K562 (cell line): ENCODE measurements at regions not wholly inside any gene's neighbourhood (a gene's known extent, or its start where the extent isn't known, plus 50 kb on each side); places are given as distances from the start of the nearest gene placed in this dataset.

ENCODE experiments used
- ATAC-seq: fragments of 200-7000 bp; cut with Tn5 transposase; 3 replicates; pipeline ENCODE4 v1.9.1; 2020; ENCODE audit warnings: moderate library complexity
- BruUV-seq: library from RNA; stranded (reverse); fragments of 400-500 nt; replicated peaks from 2 replicates; lab custom pipeline; 2021; lab: Mats Ljungman, UMichigan
- CTCF ChIA-PET: fragments of 300-600 bp; formaldehyde crosslinking; extraction: SDS; loops from one replicate; lab custom pipeline; 2021; ENCODE audit warnings: low intra/inter-chr PET ratio; lab: Yijun Ruan, JAX
- POLR2A ChIA-PET: fragments of 300-600, 350-650 bp; sonication (Branson Sonifier 250); formaldehyde crosslinking; extraction: SDS; loops from one replicate; lab custom pipeline; 2021; ENCODE audit warnings: antibody characterized with exemption, inconsistent platforms; lab: Yijun Ruan, JAX
- DNase-seq, 4 experiments: peaks; one replicate each; pipeline versions ENCODE4 v3.0.0 to v3.0.0-alpha.2; 2011 to 2018; ENCODE audit warnings: low spot score in 3 of 4, mixed read lengths in 3 of 4; ENCODE audit errors: extremely low read depth in 1 of 4
- FAIRE-seq: peaks from 2 replicates; lab custom pipeline; 2011; peaks lifted over from hg19 to GRCh38; lab: Jason Lieb, UNC
- H2AFZ ChIP-seq: 2 replicates; pipeline ENCODE4 v1.6.0; 2011; ENCODE audit warnings: low read depth, low read length, control low read depth, inconsistent platforms
- H3K27ac ChIP-seq: fragments of 200-600 bp; 3 replicates; pipeline ENCODE4 v1.8.0; 2011; ENCODE audit warnings: low read depth, mild to moderate bottlenecking, control low read depth, inconsistent platforms, low read length, moderate library complexity, mixed read lengths; ENCODE audit errors: extremely low read depth
- H3K27me3 ChIP-seq, 2 experiments: fragments of 300-600 bp in 1 of 2; 2 replicates in 1 of 2; 3 replicates in 1 of 2; pipeline versions ENCODE4 v1.6.0 to v1.8.0; 2011; ENCODE audit warnings: inconsistent platforms in 2 of 2, low read length in 2 of 2, mild to moderate bottlenecking in 1 of 2, mixed read lengths in 1 of 2, moderate library complexity in 1 of 2; ENCODE audit not compliant: control insufficient read depth in 2 of 2, insufficient read depth in 2 of 2
- H3K36me3 ChIP-seq: fragments of 300-600 bp; 3 replicates; pipeline ENCODE4 v1.8.0; 2011; ENCODE audit warnings: mild to moderate bottlenecking, low read length, inconsistent platforms; ENCODE audit not compliant: control insufficient read depth, insufficient read depth
- H3K4me1 ChIP-seq, 2 experiments: fragments of 200-600 bp in 1 of 2; replicated peaks in 1 of 2; 2 replicates in 1 of 2; 3 replicates in 1 of 2; pipeline versions ENCODE4 v1.5.1 to v1.8.0; 2011; ENCODE audit warnings: inconsistent platforms in 2 of 2, low read length in 2 of 2, mild to moderate bottlenecking in 1 of 2, mixed read lengths in 1 of 2, moderate library complexity in 1 of 2; ENCODE audit not compliant: control insufficient read depth in 2 of 2, insufficient read depth in 2 of 2
- H3K4me2 ChIP-seq: 2 replicates; pipeline ENCODE4 v1.6.1; 2011; ENCODE audit warnings: low read length, control low read depth, inconsistent platforms, mixed read lengths; ENCODE audit not compliant: insufficient read depth
- H3K4me3 ChIP-seq: fragments of 200-600 bp; sonication (generic), shearing (Covaris generic); 2 replicates; pipeline ENCODE4 v1.5.1; 2016; ENCODE audit warnings: control low read depth, inconsistent platforms
- H3K79me2 ChIP-seq: fragments of 200-600 bp; 3 replicates; pipeline ENCODE4 v1.8.0; 2011; ENCODE audit warnings: low read length, inconsistent platforms; ENCODE audit not compliant: control insufficient read depth, insufficient read depth
- H3K9ac ChIP-seq, 2 experiments: 2 replicates each; pipeline versions ENCODE4 v1.6.0 to v1.6.1; 2011; ENCODE audit warnings: low read depth in 2 of 2, low read length in 2 of 2, control low read depth in 1 of 2, inconsistent platforms in 1 of 2, mild to moderate bottlenecking in 1 of 2, mixed read lengths in 1 of 2; ENCODE audit not compliant: insufficient read depth in 1 of 2
- H3K9me1 ChIP-seq: one replicate; pipeline ENCODE4 v1.6.0; 2011; ENCODE audit warnings: inconsistent platforms, mild to moderate bottlenecking, low read length, moderate library complexity; ENCODE audit not compliant: control insufficient read depth, insufficient read depth
- H3K9me3 ChIP-seq: replicated peaks from 2 replicates; pipeline ENCODE4 v1.5.1; 2011; ENCODE audit warnings: low read depth, low read length, inconsistent platforms; ENCODE audit not compliant: control insufficient read depth, insufficient read depth
- H4K20me1 ChIP-seq: replicated peaks from 2 replicates; pipeline ENCODE4 v1.6.1; 2011; ENCODE audit warnings: low read length, inconsistent platforms, mixed read lengths; ENCODE audit not compliant: control insufficient read depth, insufficient read depth
- BCL6 ChIP-seq: fragments of 250-450 bp; sonication (Bioruptor Pico); IDR thresholded peaks from 2 replicates; pipeline ENCODE4 v1.4.0; 2020
- BCOR ChIP-seq: fragments of 450-650 bp; IDR thresholded peaks from 2 replicates; pipeline ENCODE4 v1.6.1; 2016
- FOXA3 ChIP-seq, 2 experiments: fragments of 450-650 bp in 1 of 2; sonication (generic) in 1 of 2; formaldehyde crosslinking; IDR thresholded peaks in 1 of 2; conservative IDR thresholded peaks in 1 of 2; 2 replicates each; pipeline versions ENCODE4 v1.4.0 to v1.8.0; 2020 to 2022; ENCODE audit warnings: mild to moderate bottlenecking in 2 of 2, missing genetic modification reagents in 1 of 2
- FOXK2 ChIP-seq, 2 experiments: fragments of 450-650 bp; IDR thresholded peaks in 1 of 2; conservative IDR thresholded peaks in 1 of 2; 2 replicates each; pipeline ENCODE4 v1.6.1; 2016; ENCODE audit warnings: low read depth in 2 of 2, mild to moderate bottlenecking in 1 of 2
- KAT7 ChIP-seq: sonication (generic); formaldehyde crosslinking; IDR thresholded peaks from 2 replicates; pipeline ENCODE4 v1.8.0; 2022; ENCODE audit warnings: missing genetic modification reagents, mild to moderate bottlenecking, borderline replicate concordance
- NCOA1 ChIP-seq: fragments of 450-650 bp; IDR thresholded peaks from 2 replicates; pipeline ENCODE4 v1.6.1; 2016; ENCODE audit warnings: low read depth
- RUNX1 ChIP-seq: sonication (generic); IDR thresholded peaks from 2 replicates; pipeline ENCODE4 v1.6.1; 2016; ENCODE audit warnings: antibody characterized with exemption, low read depth
- TAF1 ChIP-seq: IDR thresholded peaks from 2 replicates; pipeline ENCODE4 v1.6.1; 2011; ENCODE audit warnings: mild to moderate bottlenecking, low read length, moderate library complexity; ENCODE audit not compliant: insufficient read depth, control insufficient read depth, severe bottlenecking; ENCODE audit errors: extremely low read depth
- THRAP3 ChIP-seq: fragments of 450-650 bp; IDR thresholded peaks from 2 replicates; pipeline ENCODE4 v1.6.1; 2016; ENCODE audit warnings: mild to moderate bottlenecking, inconsistent platforms, borderline replicate concordance
- ZNF134 ChIP-seq: fragments of 250-450 bp; sonication (Bioruptor Pico); conservative IDR thresholded peaks from 2 replicates; pipeline ENCODE4 v1.4.0; 2020
- ZNF384 ChIP-seq: IDR thresholded peaks from 2 replicates; pipeline ENCODE4 v1.6.1; 2012; ENCODE audit warnings: low read depth, low read length, improper control_type of control experiment
- ZNF76 ChIP-seq: fragments of 250-450 bp; sonication (Bioruptor Pico); IDR thresholded peaks from 2 replicates; pipeline ENCODE4 v1.4.0; 2020; ENCODE audit warnings: mild to moderate bottlenecking, moderate library complexity, borderline replicate concordance
- ZNF830 ChIP-seq: fragments of 250-450 bp; sonication (Bioruptor Pico); IDR thresholded peaks from 2 replicates; pipeline ENCODE4 v1.5.0; 2021; ENCODE audit warnings: mild to moderate bottlenecking
- WGBS: fragments of 100-300 bp; shearing (Covaris generic); methylation state at CpG from one replicate; pipeline ENCODE4 v1.1.6; 2016; ENCODE audit warnings: low coverage, mixed read lengths; ENCODE audit not compliant: insufficient coverage; ENCODE audit errors: missing lambda C conversion rate; 5-methylcytosine and 5-hydroxymethylcytosine counted together
- in situ Hi-C: fragments of 300-500 bp; cut with MboI; formaldehyde crosslinking; loops from 4 replicates; pipeline ENCODE4 v1.15.0; 2018; ENCODE audit warnings: inconsistent platforms, mixed read lengths
- intact Hi-C: fragments of 100-400 bp; cut with micrococcal nuclease; formaldehyde crosslinking; loops from 2 replicates; pipeline ENCODE4 v1.14.2; 2022

- no peak for TF ChIP-seq ZNF384
- TF ChIP-seq ZNF134: no peak
- no peak for TF ChIP-seq ZNF76 (CRISPR knock-in tag)
- TF ChIP-seq KAT7 (CRISPR knock-in tag): no peak
- no peak for TF ChIP-seq BCL6 (CRISPR knock-in tag)
- no peak for TF ChIP-seq THRAP3
- TF ChIP-seq NCOA1: peak; percentile 77; the same call in 1 of the 2 replicates
- TF ChIP-seq, all 486 proteins: peak for 92
These were observed 75.5 kb upstream of the GATA6 start (continued) for GRCh38 chr18:22093731-22094357.

- ChIA-PET CTCF (no interaction called here), POLR2A (interaction anchor here (0.7 to 2.7 kb wide), 9 partner anchors 9 to 23 kb away, joined by 3 to 12 read pairs (median 3); no protein-coding TSS in a partner anchor)
- 0 out of 2 replicates have a peak, but pooled peaks have one; percentile 2 for TF ChIP-seq RUNX1
- no peak for TF ChIP-seq THRAP3
- TF ChIP-seq ZNF830 (CRISPR knock-in tag): no peak
- peak in 1 of 2 experiments; percentile 8; a peak in 1 of 4 replicates for TF ChIP-seq FOXK2 (conservative IDR thresholded peaks at IDR 0.05 in 1 of 2, IDR thresholded peaks at IDR 0.05 in 1 of 2; ENCODE audit: low read depth in 2 of 2)
- TF ChIP-seq BCOR: no peak
- TF ChIP-seq TAF1: peak; percentile 1
- peak in 1 of 2 experiments; percentile 49; a peak in 1 of 4 replicates for TF ChIP-seq FOXA3 (CRISPR knock-in tag; conservative IDR thresholded peaks at IDR 0.05 in 1 of 2, IDR thresholded peaks at IDR 0.05 in 1 of 2)
- intact Hi-C loops (loop anchor here (10.0 kb wide), 1 partner anchor 80 kb away; no protein-coding TSS in a partner anchor), in situ Hi-C loops (no loop called here)
- FAIRE-seq: no peak
- 3% methylated on average over 4 of the region's 4 CpGs for WGBS
- BruUV-seq: no TSS peak
- no peaks in the 10 kb centered on the region for H3K36me3 ChIP-seq
- no peaks in the 10 kb centered on the region for H3K9me1 ChIP-seq
- no peak overlapping the region for H3K4me3 ChIP-seq
- peak; percentile 60 for ATAC-seq
- H3K4me2 ChIP-seq: peak overlapping the region; percentile 62
- 0 out of 2 replicates have a peak overlapping the region, but pooled peaks have one; percentile 11 for H2AFZ ChIP-seq
- peak in 3 of 4 experiments; percentile 42 to 53 (median 42) for DNase-seq
- peaks cover 15 to 18% of the 10 kb centered on the region in 2 experiments; a peak in 3 of 5 replicates for H3K4me1 ChIP-seq
- peaks cover 5 to 16% of the 10 kb centered on the region in 2 experiments; a peak in 4 of 5 replicates for H3K27me3 ChIP-seq
- H3K9ac ChIP-seq: no peak overlapping the region
- H4K20me1 ChIP-seq: peaks cover 7% of the 10 kb centered on the region
- no peaks in the 10 kb centered on the region for H3K79me2 ChIP-seq
- no peaks in the 10 kb centered on the region for H3K9me3 ChIP-seq
- H3K27ac ChIP-seq: no peak overlapping the region
These were observed 75.0 kb upstream of the GATA6 start for GRCh38 chr18:22094358-22094734.
